OCI-LY3 (cell line): ENCODE measurements at regions not wholly inside any gene's neighbourhood (a gene's known extent, or its start where the extent isn't known, plus 50 kb on each side); places are given as distances from the start of the nearest gene placed in this dataset.

Experiments
- H2AFZ ChIP-seq: fragments of 200-600, 300-600 bp; shearing (Covaris generic); 2 replicates; pipeline ENCODE4 v1.6.0; 2014; ENCODE audit warnings: antibody characterized with exemption, low read depth, low read length
- H3K27ac ChIP-seq: fragments of 200-600, 300-600 bp; sonication (generic); 2 replicates; pipeline ENCODE4 v1.5.1; 2014; ENCODE audit warnings: mild to moderate bottlenecking, low read length, moderate library complexity, mixed read lengths
- H3K27me3 ChIP-seq: fragments of 200-600, 300-600 bp; sonication (generic); 2 replicates; pipeline ENCODE4 v1.6.1; 2014; ENCODE audit warnings: low read depth, low read length, mixed read lengths
- H3K36me3 ChIP-seq: fragments of 200-600, 300-600 bp; sonication (generic); replicated peaks from 2 replicates; pipeline ENCODE3; 2014; ENCODE audit warnings: low read depth, low read length, mixed read lengths
- H3K4me1 ChIP-seq: fragments of 300-600, 200-600 bp; sonication (generic); 2 replicates; pipeline ENCODE4 v1.6.1; 2014; ENCODE audit warnings: low read length, mixed read lengths
- H3K4me2 ChIP-seq: fragments of 200-600, 300-600 bp; sonication (generic); 2 replicates; pipeline ENCODE4 v1.6.1; 2014; ENCODE audit warnings: low read length, mixed read lengths
- H3K4me3 ChIP-seq: fragments of 300-600, 200-600 bp; sonication (generic); 2 replicates; pipeline ENCODE4 v1.5.1; 2014; ENCODE audit warnings: antibody characterized with exemption, mild to moderate bottlenecking, low read length, moderate library complexity
- H3K79me2 ChIP-seq: fragments of 300-600, 200-600 bp; shearing (Covaris generic); 2 replicates; pipeline ENCODE4 v1.6.1; 2014; ENCODE audit warnings: mild to moderate bottlenecking, low read length, mixed read lengths
- H3K9ac ChIP-seq: fragments of 300-600, 200-600 bp; shearing (Covaris generic); 2 replicates; pipeline ENCODE4 v1.6.0; 2014; ENCODE audit warnings: mild to moderate bottlenecking, low read length, moderate library complexity
- H3K9me3 ChIP-seq: fragments of 200-600, 300-600 bp; shearing (Covaris generic); 2 replicates; pipeline ENCODE4 v1.6.1; 2014; ENCODE audit warnings: low read length, mixed read lengths; ENCODE audit not compliant: insufficient read depth
- H4K20me1 ChIP-seq: fragments of 200-600, 300-600 bp; sonication (generic); 2 replicates; pipeline ENCODE4 v1.6.1; 2016; ENCODE audit warnings: low read length, mixed read lengths; ENCODE audit not compliant: insufficient read depth
- CTCF ChIP-seq: fragments of 200-600, 300-600 bp; sonication (generic); IDR thresholded peaks from 2 replicates; pipeline ENCODE4 v1.5.1; 2014; ENCODE audit warnings: antibody characterized with exemption, low read length, low read depth
- EZH2phosphoT487 ChIP-seq: fragments of 200-600 bp; shearing (Covaris generic); IDR thresholded peaks from 2 replicates; pipeline ENCODE4 v1.6.1; 2018; ENCODE audit warnings: antibody characterized with exemption, mixed run types, low read depth

- Histone ChIP-seq H3K4me3 (no peak overlapping the region), H3K27ac (no peak overlapping the region), H3K9me3 (peaks cover 3% of the 10 kb centered on the region; the same call in 1 of the 2 replicates), H3K4me2 (no peak overlapping the region), H4K20me1 (no peaks in the 10 kb centered on the region), H2AFZ (no peak overlapping the region), H3K4me1 (peaks cover 37% of the 10 kb centered on the region), H3K36me3 (no peaks in the 10 kb centered on the region), H3K9ac (no peak overlapping the region), H3K79me2 (no peaks in the 10 kb centered on the region), H3K27me3 (no peaks in the 10 kb centered on the region)
- no peak for TF ChIP-seq CTCF
- TF ChIP-seq EZH2phosphoT487 = no peak
These were observed 74.2 kb upstream of the IL12A start for GRCh38 chr3:159914426-159914825.

GRCh38 chr3:159916052-159916451 lies 72.6 kb upstream of the IL12A start:
- Histone ChIP-seq H4K20me1 (no peaks in the 10 kb centered on the region), H3K36me3 (peaks cover 2% of the 10 kb centered on the region), H3K4me1 (peaks cover 43% of the 10 kb centered on the region), H3K4me2 (no peak overlapping the region), H3K9me3 (peaks cover 3% of the 10 kb centered on the region; the same call in 1 of the 2 replicates), H3K27me3 (no peaks in the 10 kb centered on the region), H3K4me3 (no peak overlapping the region), H3K9ac (no peak overlapping the region), H3K79me2 (no peaks in the 10 kb centered on the region), H2AFZ (no peak overlapping the region), H3K27ac (no peak overlapping the region)
- TF ChIP-seq EZH2phosphoT487 (no peak), CTCF (no peak)

- peaks cover 7% of the 10 kb centered on the region for H3K36me3 ChIP-seq
- no peak overlapping the region for H3K4me3 ChIP-seq
- no peaks in the 10 kb centered on the region for H3K79me2 ChIP-seq
- TF ChIP-seq EZH2phosphoT487 = no peak
- no peak for TF ChIP-seq CTCF
- H3K4me1 ChIP-seq = peaks cover 46% of the 10 kb centered on the region
- H3K4me2 ChIP-seq = no peak overlapping the region
- no peaks in the 10 kb centered on the region for H3K27me3 ChIP-seq
- no peak overlapping the region for H2AFZ ChIP-seq
- peaks cover 3% of the 10 kb centered on the region; the same call in 1 of the 2 replicates for H3K9me3 ChIP-seq
- H3K27ac ChIP-seq = no peak overlapping the region
- H3K9ac ChIP-seq = no peak overlapping the region
- H4K20me1 ChIP-seq = no peaks in the 10 kb centered on the region
These were observed 71.5 kb upstream of the IL12A start for GRCh38 chr3:159917141-159917540.

GRCh38 chr3:159919873-159920272 lies 68.8 kb upstream of the IL12A start:
- H3K79me2 ChIP-seq = no peaks in the 10 kb centered on the region
- H3K4me1 ChIP-seq = peaks cover 65% of the 10 kb centered on the region

More at GRCh38 chr3:159919873-159920272, 68.8 kb upstream of the IL12A start:
- Histone ChIP-seq H3K27ac (peak overlapping the region; percentile 73), H3K9me3 (peaks cover 3% of the 10 kb centered on the region; the same call in 1 of the 2 replicates), H3K27me3 (no peaks in the 10 kb centered on the region), H4K20me1 (no peaks in the 10 kb centered on the region), H3K9ac (peak overlapping the region; percentile 12; the same call in 1 of the 2 replicates), H2AFZ (no peak overlapping the region), H3K36me3 (peaks cover 7% of the 10 kb centered on the region), H3K4me3 (peak overlapping the region; percentile 22), H3K4me2 (peak overlapping the region; percentile 47)
- TF ChIP-seq EZH2phosphoT487 (no peak), CTCF (no peak)
